NB4 (cell line): ENCODE measurements at regions not wholly inside any gene's neighbourhood (a gene's known extent, or its start where the extent isn't known, plus 50 kb on each side); places are given as distances from the start of the nearest gene placed in this dataset.

Source experiments
- MYC ChIP-seq: IDR thresholded peaks from 2 replicates; pipeline ENCODE4 v1.6.1; 2011; ENCODE audit warnings: low read depth, low read length
- POLR2A ChIP-seq: IDR thresholded peaks from 2 replicates; pipeline ENCODE4 v1.6.1; 2011; ENCODE audit warnings: mild to moderate bottlenecking; ENCODE audit not compliant: insufficient read length; ENCODE audit errors: extremely low read depth
- TF ChIP-seq, protein P1 (sequence below): IDR thresholded peaks from one replicate; pipeline ENCODE4 v1.5.1; 2012; ENCODE audit warnings: low read depth, low read length
- TF ChIP-seq, protein P2 (sequence below): IDR thresholded peaks from 2 replicates; pipeline ENCODE4 v1.6.1; 2011; ENCODE audit warnings: low read depth, low read length

DNA sequence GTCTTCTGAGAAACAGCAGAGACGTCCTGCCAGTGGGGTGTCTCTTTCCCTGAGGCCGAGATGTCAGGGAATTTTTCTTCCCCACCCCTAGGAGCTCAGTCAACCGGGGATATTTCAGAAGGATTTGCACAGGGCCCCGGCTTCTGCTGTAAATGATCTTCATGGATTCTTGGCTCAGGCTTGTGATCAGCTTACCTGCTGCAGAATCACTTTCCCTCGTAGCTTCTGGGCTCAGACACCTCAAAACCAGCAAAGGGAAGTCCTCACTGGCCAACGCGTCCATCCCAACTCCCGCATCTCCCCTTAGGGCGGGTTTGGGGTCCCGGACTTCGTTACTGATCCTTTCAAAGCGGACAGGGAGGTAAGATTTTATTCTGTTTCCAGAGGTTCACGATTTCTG lies 212.7 kb downstream of the SHOX start:
- TF ChIP-seq, protein P1, sequence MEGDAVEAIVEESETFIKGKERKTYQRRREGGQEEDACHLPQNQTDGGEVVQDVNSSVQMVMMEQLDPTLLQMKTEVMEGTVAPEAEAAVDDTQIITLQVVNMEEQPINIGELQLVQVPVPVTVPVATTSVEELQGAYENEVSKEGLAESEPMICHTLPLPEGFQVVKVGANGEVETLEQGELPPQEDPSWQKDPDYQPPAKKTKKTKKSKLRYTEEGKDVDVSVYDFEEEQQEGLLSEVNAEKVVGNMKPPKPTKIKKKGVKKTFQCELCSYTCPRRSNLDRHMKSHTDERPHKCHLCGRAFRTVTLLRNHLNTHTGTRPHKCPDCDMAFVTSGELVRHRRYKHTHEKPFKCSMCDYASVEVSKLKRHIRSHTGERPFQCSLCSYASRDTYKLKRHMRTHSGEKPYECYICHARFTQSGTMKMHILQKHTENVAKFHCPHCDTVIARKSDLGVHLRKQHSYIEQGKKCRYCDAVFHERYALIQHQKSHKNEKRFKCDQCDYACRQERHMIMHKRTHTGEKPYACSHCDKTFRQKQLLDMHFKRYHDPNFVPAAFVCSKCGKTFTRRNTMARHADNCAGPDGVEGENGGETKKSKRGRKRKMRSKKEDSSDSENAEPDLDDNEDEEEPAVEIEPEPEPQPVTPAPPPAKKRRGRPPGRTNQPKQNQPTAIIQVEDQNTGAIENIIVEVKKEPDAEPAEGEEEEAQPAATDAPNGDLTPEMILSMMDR, result no peak
- TF ChIP-seq POLR2A (no peak), MYC (no peak)
- TF ChIP-seq, protein P2, sequence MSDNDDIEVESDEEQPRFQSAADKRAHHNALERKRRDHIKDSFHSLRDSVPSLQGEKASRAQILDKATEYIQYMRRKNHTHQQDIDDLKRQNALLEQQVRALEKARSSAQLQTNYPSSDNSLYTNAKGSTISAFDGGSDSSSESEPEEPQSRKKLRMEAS, result no peak
